Parathyroid adenoma (tissue), 2 donors: ENCODE measurements at regions not wholly inside any gene's neighbourhood (a gene's known extent, or its start where the extent isn't known, plus 50 kb on each side); places are given as distances from the start of the nearest gene placed in this dataset.
A peak's percentile ranks its signal among the peaks of the same experiment; 100 is the strongest.

Source experiments
- H2AFZ ChIP-seq: fragments of 300-600 bp; sonication (generic); one replicate; pipeline ENCODE4 v1.7.0; 2017; ENCODE audit warnings: antibody characterized with exemption, mild to moderate bottlenecking
- H3K27ac ChIP-seq: fragments of 300-600 bp; sonication (generic); one replicate; pipeline ENCODE4 v1.7.0; 2017
- H3K27me3 ChIP-seq: fragments of 300-600 bp; sonication (generic); one replicate; pipeline ENCODE4 v1.7.0; 2017; ENCODE audit warnings: low read length; ENCODE audit not compliant: control insufficient read depth, insufficient read depth
- H3K36me3 ChIP-seq: fragments of 300-600 bp; sonication (generic); one replicate; pipeline ENCODE4 v1.7.0; 2017; ENCODE audit warnings: low read length; ENCODE audit not compliant: control insufficient read depth, insufficient read depth
- H3K4me1 ChIP-seq: fragments of 300-600 bp; sonication (generic); one replicate; pipeline ENCODE4 v1.7.0; 2017; ENCODE audit warnings: control low read depth
- H3K4me2 ChIP-seq: fragments of 300-600 bp; sonication (generic); one replicate; pipeline ENCODE4 v1.7.0; 2017; ENCODE audit warnings: low read length
- H3K4me3 ChIP-seq: fragments of 300-600 bp; sonication (generic); one replicate; pipeline ENCODE4 v1.7.0; 2017; ENCODE audit warnings: low read depth, low read length
- H3K79me2 ChIP-seq: fragments of 300-600 bp; sonication (generic); one replicate; pipeline ENCODE4 v1.7.0; 2017; ENCODE audit warnings: control low read depth
- H3K9ac ChIP-seq: fragments of 300-600 bp; sonication (generic); one replicate; pipeline ENCODE4 v1.7.0; 2017; ENCODE audit warnings: mild to moderate bottlenecking
- H3K9me3 ChIP-seq: fragments of 300-600 bp; sonication (generic); one replicate; pipeline ENCODE4 v1.7.0; 2017; ENCODE audit warnings: low read length; ENCODE audit not compliant: control insufficient read depth
- CTCF ChIP-seq: fragments of 300-600 bp; sonication (generic); IDR thresholded peaks from one replicate; pipeline ENCODE4 v1.7.0; 2017; ENCODE audit warnings: antibody characterized with exemption, mild to moderate bottlenecking
- donor health status: primary hyperparathyroidism.

- Histone ChIP-seq H3K4me1 (no peaks in the 10 kb centered on the region), H3K36me3 (no peaks in the 10 kb centered on the region), H3K9me3 (no peaks in the 10 kb centered on the region), H3K4me2 (no peak overlapping the region), H3K27ac (no peak overlapping the region), H3K79me2 (no peaks in the 10 kb centered on the region), H3K4me3 (no peak overlapping the region), H3K9ac (no peak overlapping the region), H2AFZ (no peak overlapping the region), H3K27me3 (no peaks in the 10 kb centered on the region)
- TF ChIP-seq CTCF: no peak
Observed at GRCh38 chr2:122112216-122113005, 357.0 kb downstream of the TSN start.

GRCh38 chr2:122114421-122114820 is 359.0 kb downstream of the TSN start:
- H3K9ac ChIP-seq: no peak overlapping the region
- no peak overlapping the region for H3K27ac ChIP-seq
- peak overlapping the region; percentile 53 for H2AFZ ChIP-seq
- H3K4me2 ChIP-seq: no peak overlapping the region
- H3K9me3 ChIP-seq: no peaks in the 10 kb centered on the region
- TF ChIP-seq CTCF: no peak
- H3K4me1 ChIP-seq: no peaks in the 10 kb centered on the region
- no peak overlapping the region for H3K4me3 ChIP-seq
- no peaks in the 10 kb centered on the region for H3K79me2 ChIP-seq
- H3K36me3 ChIP-seq: no peaks in the 10 kb centered on the region
- no peaks in the 10 kb centered on the region for H3K27me3 ChIP-seq

- Histone ChIP-seq H3K9ac (no peak overlapping the region), H3K9me3 (no peaks in the 10 kb centered on the region), H3K4me2 (no peak overlapping the region), H3K27me3 (no peaks in the 10 kb centered on the region), H2AFZ (no peak overlapping the region), H3K4me1 (no peaks in the 10 kb centered on the region), H3K36me3 (no peaks in the 10 kb centered on the region), H3K27ac (no peak overlapping the region), H3K4me3 (no peak overlapping the region), H3K79me2 (no peaks in the 10 kb centered on the region)
- no peak for TF ChIP-seq CTCF
Observed at GRCh38 chr2:122117371-122117770, 361.9 kb downstream of the TSN start.

DNA sequence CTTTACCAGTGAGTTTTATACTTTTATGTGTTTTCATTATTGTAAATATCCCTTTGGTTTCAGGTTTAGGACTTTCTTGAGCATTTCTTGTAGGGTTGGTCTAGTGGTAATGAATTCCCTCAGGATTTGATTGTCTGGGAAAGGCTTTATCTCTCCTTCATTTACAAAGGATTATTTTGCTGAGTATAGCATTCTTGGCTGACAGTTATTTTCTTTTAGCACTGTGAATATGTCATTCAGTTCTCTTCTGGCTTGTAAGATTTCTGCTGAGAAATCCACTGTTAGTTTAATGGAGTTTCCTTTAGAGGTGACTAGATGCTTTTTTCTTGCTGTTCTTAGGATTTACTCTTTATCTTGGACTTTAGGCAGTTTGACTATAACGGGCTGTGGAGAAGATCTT is 373.9 kb downstream of the TSN start:
- TF ChIP-seq CTCF: no peak
- Histone ChIP-seq H2AFZ (no peak overlapping the region), H3K9me3 (no peaks in the 10 kb centered on the region)

DNA sequence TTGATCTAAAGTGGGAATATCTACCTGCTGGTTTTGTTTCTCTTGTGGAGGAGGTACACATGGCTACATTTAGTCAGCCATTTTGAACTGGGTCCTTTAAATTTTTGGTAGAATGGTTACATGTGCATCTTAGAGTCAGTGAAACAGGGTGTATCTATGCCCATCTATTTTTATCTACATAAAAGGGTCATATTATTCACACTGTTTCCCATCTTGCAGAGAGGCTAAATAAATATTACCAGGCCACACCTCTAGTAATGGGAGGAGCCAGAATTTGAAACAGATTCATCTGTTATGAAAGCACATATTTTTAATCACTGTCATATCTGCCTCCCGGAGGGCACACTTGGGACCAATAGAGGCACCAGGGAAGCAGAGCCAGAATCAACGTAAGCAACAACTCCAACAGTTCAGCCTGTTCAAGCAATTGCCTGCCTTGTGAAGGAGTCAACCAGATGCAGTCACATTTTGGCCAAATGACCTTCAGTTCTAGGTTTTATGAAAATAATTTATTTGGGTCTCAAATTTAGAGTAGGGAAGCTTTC is 376.8 kb downstream of the TSN start:
- H3K4me2 ChIP-seq: no peak overlapping the region
- H3K27me3 ChIP-seq: no peaks in the 10 kb centered on the region
- H3K36me3 ChIP-seq: no peaks in the 10 kb centered on the region
- no peaks in the 10 kb centered on the region for H3K9me3 ChIP-seq
- no peak for TF ChIP-seq CTCF
- no peak overlapping the region for H2AFZ ChIP-seq
- H3K9ac ChIP-seq: no peak overlapping the region
- H3K4me3 ChIP-seq: no peak overlapping the region
- no peaks in the 10 kb centered on the region for H3K4me1 ChIP-seq
- H3K79me2 ChIP-seq: no peaks in the 10 kb centered on the region
- no peak overlapping the region for H3K27ac ChIP-seq

More for the DNA sequence above, 373.9 kb downstream of the TSN start:
- Histone ChIP-seq H3K4me3 (no peak overlapping the region), H3K4me2 (no peak overlapping the region), H3K79me2 (no peaks in the 10 kb centered on the region), H3K9ac (no peak overlapping the region), H3K4me1 (no peaks in the 10 kb centered on the region), H3K36me3 (no peaks in the 10 kb centered on the region), H3K27me3 (no peaks in the 10 kb centered on the region), H3K27ac (no peak overlapping the region)
